ENCODE measurements at regions not wholly inside any gene's neighbourhood (a gene's known extent, or its start where the extent isn't known, plus 50 kb on each side); places are given as distances from the start of the nearest gene placed in this dataset.

GRCh38 chr6:1463751-1464426 lies 74.5 kb downstream of the FOXF2 start:
- DNase-seq (no peak), ATAC-seq (ENCODE audit: insufficient read depth, low read depth) (no peak)
- Histone ChIP-seq H3K9ac (ENCODE audit: low read depth, low read length) (no peak overlapping the region), H3K4me3 (ENCODE audit: low read depth in 1 of 2, low read length in 2 of 2) (no peak overlapping the region), H3K79me2 (ENCODE audit: insufficient read depth, low read length) (no peaks in the 10 kb centered on the region), H3K27me3 (ENCODE audit: insufficient read depth, low read length, poor library complexity) (peaks cover 2% of the 10 kb centered on the region), H3K27ac (ENCODE audit: low read length) (no peak overlapping the region), H3K4me2 (ENCODE audit: insufficient read depth, low read length) (no peak overlapping the region), H3K36me3 (ENCODE audit: insufficient read depth, low read length) (no peaks in the 10 kb centered on the region), H2AFZ (ENCODE audit: low read depth, low read length) (no peak overlapping the region), H4K20me1 (ENCODE audit: insufficient read depth, low read length) (no peaks in the 10 kb centered on the region), H3K4me1 (ENCODE audit: insufficient read depth, low read length) (no peaks in the 10 kb centered on the region), H3K9me3 (ENCODE audit: insufficient read depth, low read length, severe bottlenecking) (no peaks in the 10 kb centered on the region)
- TF ChIP-seq EZH2 (IDR thresholded peaks at IDR 0.05; ENCODE audit: borderline replicate concordance, low read depth, low read length, severe bottlenecking): no peak
- no peak for TF ChIP-seq CTCF (IDR thresholded peaks at IDR 0.05; ENCODE audit: borderline replicate concordance, extremely low read depth, low read length, poor library complexity, severe bottlenecking)

GRCh38 chr6:1464781-1465370 lies 75.5 kb downstream of the FOXF2 start:
- no peak overlapping the region for H3K4me3 ChIP-seq (ENCODE audit: low read depth in 1 of 2, low read length in 2 of 2)
- no peak overlapping the region for H3K9ac ChIP-seq (ENCODE audit: low read depth, low read length)
- no peaks in the 10 kb centered on the region for H3K79me2 ChIP-seq (ENCODE audit: insufficient read depth, low read length)
- H3K4me1 ChIP-seq (ENCODE audit: insufficient read depth, low read length): no peaks in the 10 kb centered on the region
- H2AFZ ChIP-seq (ENCODE audit: low read depth, low read length): no peak overlapping the region
- H3K4me2 ChIP-seq (ENCODE audit: insufficient read depth, low read length): no peak overlapping the region
- H3K9me3 ChIP-seq (ENCODE audit: insufficient read depth, low read length, severe bottlenecking): no peaks in the 10 kb centered on the region
- ATAC-seq (ENCODE audit: insufficient read depth, low read depth) (no peak), DNase-seq (no peak)
- H4K20me1 ChIP-seq (ENCODE audit: insufficient read depth, low read length): no peaks in the 10 kb centered on the region
- H3K36me3 ChIP-seq (ENCODE audit: insufficient read depth, low read length): no peaks in the 10 kb centered on the region
- H3K27me3 ChIP-seq (ENCODE audit: insufficient read depth, low read length, poor library complexity): peaks cover 2% of the 10 kb centered on the region
- TF ChIP-seq EZH2 (IDR thresholded peaks at IDR 0.05; ENCODE audit: borderline replicate concordance, low read depth, low read length, severe bottlenecking) (no peak), CTCF (IDR thresholded peaks at IDR 0.05; ENCODE audit: borderline replicate concordance, extremely low read depth, low read length, poor library complexity, severe bottlenecking) (no peak)
- no peak overlapping the region for H3K27ac ChIP-seq (ENCODE audit: low read length)

- Histone ChIP-seq H3K4me1 (ENCODE audit: insufficient read depth, low read length) (no peaks in the 10 kb centered on the region), H3K27ac (ENCODE audit: low read length) (no peak overlapping the region), H2AFZ (ENCODE audit: low read depth, low read length) (no peak overlapping the region), H3K4me2 (ENCODE audit: insufficient read depth, low read length) (no peak overlapping the region), H3K79me2 (ENCODE audit: insufficient read depth, low read length) (no peaks in the 10 kb centered on the region), H4K20me1 (ENCODE audit: insufficient read depth, low read length) (no peaks in the 10 kb centered on the region), H3K36me3 (ENCODE audit: insufficient read depth, low read length) (no peaks in the 10 kb centered on the region), H3K9ac (ENCODE audit: low read depth, low read length) (no peak overlapping the region), H3K27me3 (ENCODE audit: insufficient read depth, low read length, poor library complexity) (peaks cover 2% of the 10 kb centered on the region), H3K4me3 (ENCODE audit: low read depth in 1 of 2, low read length in 2 of 2) (no peak overlapping the region), H3K9me3 (ENCODE audit: insufficient read depth, low read length, severe bottlenecking) (no peaks in the 10 kb centered on the region)
- DNase-seq (no peak), ATAC-seq (ENCODE audit: insufficient read depth, low read depth) (no peak)
- TF ChIP-seq EZH2 (IDR thresholded peaks at IDR 0.05; ENCODE audit: borderline replicate concordance, low read depth, low read length, severe bottlenecking) (no peak), CTCF (IDR thresholded peaks at IDR 0.05; ENCODE audit: borderline replicate concordance, extremely low read depth, low read length, poor library complexity, severe bottlenecking) (no peak)
These were observed 78.8 kb downstream of the FOXF2 start for GRCh38 chr6:1468126-1468525.

Measured in DND-41 (cell line).